HL-60/S4 treated with phorbol 12-myristate 13-acetate at 8.2 ng/mL for 4 days and 3 days (cell line): ENCODE measurements at regions not wholly inside any gene's neighbourhood (a gene's known extent, or its start where the extent isn't known, plus 50 kb on each side); places are given as distances from the start of the nearest gene placed in this dataset.

Experiments
- in situ Hi-C: fragments of 300-500 bp; cut with MboI; formaldehyde crosslinking; loops from 2 replicates; pipeline ENCODE4 v1.15.0; 2022; ENCODE audit warnings: low sequenced_read_pairs

DNA sequence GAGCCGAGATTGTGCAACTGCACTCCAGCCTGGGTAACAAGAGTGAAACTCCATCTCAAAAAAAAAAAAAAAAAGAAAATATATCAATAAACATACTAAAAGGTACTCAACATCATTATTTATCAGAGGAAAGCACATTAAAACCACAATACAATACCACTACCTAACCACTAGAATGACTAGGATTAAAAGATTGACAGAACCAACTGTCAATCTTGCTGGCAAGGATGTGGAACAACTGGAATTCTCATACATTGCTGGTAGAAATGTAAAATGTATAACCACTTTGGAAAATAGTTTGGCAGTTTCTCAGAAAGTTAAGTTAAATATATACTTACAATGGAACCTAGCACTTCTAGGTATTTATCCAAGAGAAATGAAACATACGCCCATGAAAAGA lies 88.6 kb downstream of the B3GNT2 start:
- in situ Hi-C loops, result no loop called here

- in situ Hi-C loops, result no loop called here
Measured at GRCh38 chr2:62283147-62283546, 87.2 kb downstream of the B3GNT2 start.

- in situ Hi-C loops, result no loop called here
Measured at GRCh38 chr2:62281663-62282062, 85.7 kb downstream of the B3GNT2 start.

GRCh38 chr2:62277688-62278087 lies 81.8 kb downstream of the B3GNT2 start:
- in situ Hi-C loops, result no loop called here
